ENCODE measurements at regions not wholly inside any gene's neighbourhood (a gene's known extent, or its start where the extent isn't known, plus 50 kb on each side); places are given as distances from the start of the nearest gene placed in this dataset.

GRCh38 chr10:10786109-10787090 is 231.3 kb upstream of the CELF2 start:
- Mint-ChIP-seq H3K36me3 (no peaks in the 10 kb centered on the region), H3K27me3 (peaks cover 5% of the 10 kb centered on the region), H3K9me3 (no peaks in the 10 kb centered on the region), H3K4me1 (no peaks in the 10 kb centered on the region), H3K27ac (no peak overlapping the region), H3K4me3 (no peak overlapping the region)
- POLR2A ChIA-PET: no interaction called here
- DNase-seq (no peak), ATAC-seq (ENCODE audit: low read depth) (no peak)

- POLR2A ChIA-PET: no interaction called here
- no peak overlapping the region for H3K4me3 Mint-ChIP-seq
- H3K27ac Mint-ChIP-seq: no peak overlapping the region
- H3K9me3 Mint-ChIP-seq: no peaks in the 10 kb centered on the region
- no peak for ATAC-seq (ENCODE audit: low read depth)
- H3K36me3 Mint-ChIP-seq: no peaks in the 10 kb centered on the region
- H3K4me1 Mint-ChIP-seq: no peaks in the 10 kb centered on the region
- peaks cover 11% of the 10 kb centered on the region for H3K27me3 Mint-ChIP-seq
- DNase-seq: no peak
Measured at GRCh38 chr10:10787586-10787985, 230.1 kb upstream of the CELF2 start.

- no peak overlapping the region for H3K4me3 Mint-ChIP-seq
- no peaks in the 10 kb centered on the region for H3K4me1 Mint-ChIP-seq
- ATAC-seq (ENCODE audit: low read depth) (no peak), DNase-seq (no peak)
- no peaks in the 10 kb centered on the region for H3K9me3 Mint-ChIP-seq
- POLR2A ChIA-PET: no interaction called here
- H3K27ac Mint-ChIP-seq: no peak overlapping the region
- peaks cover 11% of the 10 kb centered on the region for H3K27me3 Mint-ChIP-seq
- H3K36me3 Mint-ChIP-seq: no peaks in the 10 kb centered on the region
Measured at GRCh38 chr10:10788761-10789160, 228.9 kb upstream of the CELF2 start.

DNA sequence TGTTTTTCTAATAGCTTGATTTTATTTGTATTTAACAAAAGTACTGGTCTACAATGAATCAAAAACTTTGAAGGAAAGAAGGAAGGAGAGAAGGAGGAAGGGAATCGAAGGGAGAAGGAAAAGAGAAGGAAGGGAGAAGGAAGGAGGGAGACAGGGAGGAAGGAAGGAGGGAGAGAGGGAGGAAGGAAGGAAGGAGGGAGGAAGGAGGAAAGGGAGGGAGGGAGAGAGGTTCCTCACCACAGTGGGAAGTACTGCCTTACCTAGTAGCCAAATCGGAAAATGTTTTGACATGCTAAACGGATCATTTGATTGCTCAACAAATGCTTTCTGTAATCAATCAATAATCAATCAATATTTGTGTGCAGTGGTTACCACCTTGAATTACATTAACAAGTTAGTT is 225.8 kb upstream of the CELF2 start:
- Mint-ChIP-seq H3K4me3 (no peak overlapping the region), H3K27ac (no peak overlapping the region), H3K9me3 (no peaks in the 10 kb centered on the region), H3K27me3 (peaks cover 15% of the 10 kb centered on the region), H3K4me1 (no peaks in the 10 kb centered on the region), H3K36me3 (no peaks in the 10 kb centered on the region)
- POLR2A ChIA-PET: no interaction called here
- no peak for ATAC-seq (ENCODE audit: low read depth)
- DNase-seq: no peak

DNA sequence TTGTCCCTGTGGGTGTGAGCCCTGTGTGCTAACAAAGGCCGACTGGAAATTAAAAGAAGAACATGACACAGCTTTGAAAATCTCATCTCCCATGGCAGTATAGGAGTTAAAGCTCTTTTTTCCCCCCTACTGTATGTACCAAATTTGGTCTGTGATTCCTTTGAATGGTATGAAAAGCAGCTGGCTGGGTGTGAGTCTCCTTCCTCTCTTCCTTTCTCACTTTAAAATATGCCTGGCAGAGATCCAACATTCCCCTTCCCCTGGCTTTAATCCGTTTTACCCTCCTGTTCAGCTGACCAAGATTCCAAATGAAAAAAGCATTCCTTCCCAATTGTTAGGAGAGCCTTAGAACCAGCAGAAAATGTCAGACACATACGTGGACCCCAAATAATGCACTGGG is 225.0 kb upstream of the CELF2 start:
- Mint-ChIP-seq H3K27ac (no peak overlapping the region), H3K4me1 (no peaks in the 10 kb centered on the region), H3K27me3 (peaks cover 16% of the 10 kb centered on the region), H3K36me3 (no peaks in the 10 kb centered on the region), H3K9me3 (no peaks in the 10 kb centered on the region), H3K4me3 (no peak overlapping the region)
- no peak for ATAC-seq (ENCODE audit: low read depth)
- POLR2A ChIA-PET: no interaction called here
- no peak for DNase-seq

GRCh38 chr10:10794046-10794445 is 223.6 kb upstream of the CELF2 start:
- Mint-ChIP-seq H3K36me3 (no peaks in the 10 kb centered on the region), H3K4me1 (no peaks in the 10 kb centered on the region), H3K9me3 (no peaks in the 10 kb centered on the region), H3K27me3 (peaks cover 18% of the 10 kb centered on the region), H3K27ac (no peak overlapping the region), H3K4me3 (no peak overlapping the region)
- POLR2A ChIA-PET: no interaction called here
- ATAC-seq (ENCODE audit: low read depth) (no peak), DNase-seq (no peak)

DNA sequence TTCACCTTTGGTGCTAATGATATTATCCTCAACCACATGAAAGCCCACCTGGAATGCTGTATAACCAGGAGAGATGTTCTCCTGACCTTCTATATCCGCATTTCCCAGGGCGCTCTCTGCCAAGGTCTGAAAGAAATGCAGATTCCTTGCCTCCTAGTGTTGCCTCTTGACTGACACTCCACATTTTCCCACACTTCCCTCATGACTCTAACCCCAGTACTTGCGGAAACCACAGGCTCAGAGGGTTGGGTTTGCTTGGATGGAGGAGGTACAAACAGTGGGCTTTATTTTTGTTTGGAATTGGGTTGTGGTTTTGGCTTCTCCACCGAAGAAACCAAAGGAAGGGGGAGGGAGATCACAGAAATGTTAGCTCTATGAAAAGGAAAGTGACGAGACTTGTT is 222.9 kb upstream of the CELF2 start:
- H3K36me3 Mint-ChIP-seq: no peaks in the 10 kb centered on the region
- no peaks in the 10 kb centered on the region for H3K9me3 Mint-ChIP-seq
- H3K27ac Mint-ChIP-seq: no peak overlapping the region

DNA sequence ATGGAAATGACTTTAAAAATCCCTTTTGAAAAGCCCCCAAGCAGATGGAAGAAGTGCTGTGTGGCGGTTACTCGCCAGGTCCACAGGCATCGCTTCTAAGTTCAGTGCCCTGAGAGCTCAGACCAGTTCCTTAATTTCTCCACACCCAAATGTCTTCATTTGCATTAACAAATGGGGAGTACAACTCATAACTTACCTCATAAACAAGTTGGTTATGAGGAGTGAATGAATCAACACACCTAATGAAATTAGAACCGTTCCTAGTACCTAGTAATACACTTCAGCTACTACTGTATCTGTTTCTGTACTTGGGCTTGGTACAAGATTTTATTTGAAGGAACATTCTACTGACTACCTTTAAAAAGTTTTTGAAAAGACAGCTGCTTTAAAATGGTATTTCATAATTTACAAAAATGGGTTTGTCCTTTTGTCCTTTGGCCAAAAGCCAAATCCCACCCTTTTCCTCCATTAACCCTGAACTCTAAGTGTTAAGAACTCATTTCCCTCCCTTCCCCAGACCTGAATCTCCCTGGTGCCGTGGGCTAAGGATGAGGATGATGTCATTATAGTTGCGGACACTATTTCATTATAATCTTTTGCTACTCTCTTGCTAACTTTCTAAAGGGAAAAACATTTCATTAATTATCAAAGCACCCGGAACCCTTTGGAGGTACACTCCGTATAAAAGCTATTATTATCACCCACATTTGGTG is 221.5 kb upstream of the CELF2 start:
- Mint-ChIP-seq H3K4me1 (no peaks in the 10 kb centered on the region), H3K27me3 (peaks cover 14% of the 10 kb centered on the region)
- no peak for ATAC-seq (ENCODE audit: low read depth)

More for the DNA sequence above, 222.9 kb upstream of the CELF2 start:
- no peak overlapping the region for H3K4me3 Mint-ChIP-seq
- no peak for DNase-seq
- no peaks in the 10 kb centered on the region for H3K4me1 Mint-ChIP-seq
- H3K27me3 Mint-ChIP-seq: peaks cover 18% of the 10 kb centered on the region
- POLR2A ChIA-PET: no interaction called here
- no peak for ATAC-seq (ENCODE audit: low read depth)

GRCh38 chr10:10796774-10797415 is 220.8 kb upstream of the CELF2 start:
- Mint-ChIP-seq H3K4me1 (no peaks in the 10 kb centered on the region), H3K36me3 (no peaks in the 10 kb centered on the region), H3K27me3 (peaks cover 11% of the 10 kb centered on the region), H3K4me3 (no peak overlapping the region), H3K9me3 (no peaks in the 10 kb centered on the region), H3K27ac (no peak overlapping the region)
- DNase-seq (no peak), ATAC-seq (ENCODE audit: low read depth) (no peak)
- POLR2A ChIA-PET: no interaction called here

More for the DNA sequence above, 221.5 kb upstream of the CELF2 start:
- DNase-seq: no peak
- POLR2A ChIA-PET: no interaction called here
- Mint-ChIP-seq H3K9me3 (no peaks in the 10 kb centered on the region), H3K27ac (no peak overlapping the region), H3K4me3 (no peak overlapping the region), H3K36me3 (no peaks in the 10 kb centered on the region)

DNA sequence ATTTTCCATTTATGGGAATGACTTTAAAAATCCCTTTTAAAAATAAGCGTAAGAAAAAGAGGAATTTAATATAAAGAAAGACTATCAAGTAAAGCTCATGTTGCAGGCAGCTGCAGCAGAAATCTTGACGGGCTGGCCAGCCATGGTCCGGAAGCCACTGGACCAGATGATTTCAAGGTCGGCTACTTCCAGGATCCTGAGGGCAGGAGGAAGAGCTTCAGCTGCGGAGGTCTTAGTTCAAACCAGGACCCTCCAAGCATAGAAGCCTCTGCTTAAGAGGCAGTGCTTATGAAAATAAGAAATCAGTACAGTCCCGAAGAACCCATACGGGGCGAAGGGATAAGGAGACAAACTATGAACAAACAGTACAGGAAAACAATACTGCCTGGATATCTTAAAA is 220.2 kb upstream of the CELF2 start:
- POLR2A ChIA-PET: no interaction called here
- no peak overlapping the region for H3K4me3 Mint-ChIP-seq
- peaks cover 12% of the 10 kb centered on the region for H3K27me3 Mint-ChIP-seq
- ATAC-seq (ENCODE audit: low read depth): no peak
- no peaks in the 10 kb centered on the region for H3K4me1 Mint-ChIP-seq
- no peak for DNase-seq
- H3K27ac Mint-ChIP-seq: no peak overlapping the region
- no peaks in the 10 kb centered on the region for H3K9me3 Mint-ChIP-seq
- H3K36me3 Mint-ChIP-seq: no peaks in the 10 kb centered on the region

GRCh38 chr10:10798102-10798863 is 219.4 kb upstream of the CELF2 start:
- Mint-ChIP-seq H3K4me1 (no peaks in the 10 kb centered on the region), H3K9me3 (no peaks in the 10 kb centered on the region), H3K4me3 (no peak overlapping the region), H3K27ac (no peak overlapping the region), H3K36me3 (no peaks in the 10 kb centered on the region), H3K27me3 (peaks cover 12% of the 10 kb centered on the region)
- DNase-seq (no peak), ATAC-seq (ENCODE audit: low read depth) (no peak)
- POLR2A ChIA-PET: no interaction called here

GRCh38 chr10:10798864-10799192 is 218.8 kb upstream of the CELF2 start:
- H3K36me3 Mint-ChIP-seq: no peaks in the 10 kb centered on the region
- ATAC-seq (ENCODE audit: low read depth) (no peak), DNase-seq (no peak)
- peaks cover 12% of the 10 kb centered on the region for H3K27me3 Mint-ChIP-seq
- H3K9me3 Mint-ChIP-seq: no peaks in the 10 kb centered on the region
- POLR2A ChIA-PET: no interaction called here
- H3K4me1 Mint-ChIP-seq: no peaks in the 10 kb centered on the region
- no peak overlapping the region for H3K27ac Mint-ChIP-seq
- no peak overlapping the region for H3K4me3 Mint-ChIP-seq

- Mint-ChIP-seq H3K4me1 (no peaks in the 10 kb centered on the region), H3K9me3 (no peaks in the 10 kb centered on the region), H3K27me3 (peaks cover 9% of the 10 kb centered on the region), H3K36me3 (no peaks in the 10 kb centered on the region), H3K27ac (no peak overlapping the region), H3K4me3 (no peak overlapping the region)
- DNase-seq: no peak
- ATAC-seq (ENCODE audit: low read depth): no peak
- POLR2A ChIA-PET: no interaction called here
Measured at GRCh38 chr10:10800961-10801360, 216.7 kb upstream of the CELF2 start.

Data from activated naive CD8-positive, alpha-beta T cell treated with anti-CD3 and anti-CD28 coated beads, Interleukin-2, amount 10 ng/mL, durations not matched to agents 7 days and 5 days (primary cell).